ENCODE measurements at regions not wholly inside any gene's neighbourhood (a gene's known extent, or its start where the extent isn't known, plus 50 kb on each side); places are given as distances from the start of the nearest gene placed in this dataset.
"Not testable (repeated sequence)": the region's sequence is repeated elsewhere in the genome, so short reads cannot be mapped to it uniquely, and the experiment has no call there.

DNA sequence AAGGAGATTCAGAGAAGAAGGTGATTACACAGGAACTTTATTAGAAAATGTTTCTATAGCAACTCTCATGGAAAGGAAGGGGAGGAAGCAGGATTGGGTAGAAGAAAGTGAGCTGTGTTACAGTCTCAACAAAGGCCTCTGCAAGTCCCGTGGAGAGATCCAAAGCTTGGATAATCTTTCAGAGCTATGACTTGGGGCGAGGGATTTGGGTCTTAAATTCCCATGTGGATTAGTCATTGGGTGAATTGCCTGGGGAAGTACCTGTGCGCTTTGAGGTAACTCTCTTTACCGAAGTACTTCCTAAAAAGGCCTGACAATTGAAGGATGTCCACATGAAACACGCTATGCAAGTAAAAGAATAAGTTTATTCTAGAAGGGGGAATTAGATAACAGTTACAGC lies 133.8 kb upstream of the ANKRD50 start:
- DNase-seq, result no peak
- Histone ChIP-seq H3K4me1 (ENCODE audit: control insufficient read depth, insufficient read depth, low read length) (no peaks in the 10 kb centered on the region), H3K4me3 (ENCODE audit: low read length) (no peak overlapping the region), H3K36me3 (ENCODE audit: control insufficient read depth, insufficient read depth, low read length) (no peaks in the 10 kb centered on the region), H3K9me3 (ENCODE audit: control insufficient read depth, low read depth, low read length) (no peaks in the 10 kb centered on the region), H3K27me3 (ENCODE audit: control insufficient read depth, insufficient read depth, low read length) (no peaks in the 10 kb centered on the region), H3K27ac (ENCODE audit: low read length) (no peak overlapping the region)
- 50% methylated on average over 1 of the region's 5 CpGs for WGBS (ENCODE audit: insufficient coverage, low lambda C conversion rate)

DNA sequence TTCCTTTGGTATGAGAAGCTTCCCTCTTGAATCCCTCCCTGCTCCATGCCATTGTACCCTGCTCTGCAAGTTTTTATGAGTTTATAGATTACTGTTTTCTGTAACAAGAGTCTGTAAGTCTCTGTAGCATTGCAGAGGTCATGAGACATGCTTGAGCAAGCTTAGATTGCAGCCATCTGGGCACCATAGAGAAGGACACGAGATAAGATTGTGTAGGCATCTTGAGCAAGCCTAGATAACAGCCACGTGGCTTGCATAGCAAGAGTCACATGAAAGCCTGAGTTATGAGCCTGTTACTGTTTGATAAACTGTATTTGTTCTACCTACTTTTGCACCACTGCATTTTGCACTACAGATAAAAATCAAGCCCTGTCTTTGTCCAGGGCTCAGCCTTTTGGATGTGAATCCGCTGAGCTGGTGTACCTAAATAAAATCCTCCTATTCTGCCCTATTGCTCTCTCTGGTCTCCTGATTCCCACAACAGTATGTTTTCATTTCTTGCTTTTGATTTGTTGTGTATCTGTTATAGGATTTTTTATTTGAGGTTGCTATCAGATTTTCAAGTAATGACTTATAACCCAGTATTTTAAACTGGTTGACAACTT lies 127.4 kb upstream of the ANKRD50 start:
- no peak overlapping the region for H3K27ac ChIP-seq (ENCODE audit: low read length)
- no peaks in the 10 kb centered on the region for H3K27me3 ChIP-seq (ENCODE audit: control insufficient read depth, insufficient read depth, low read length)
- peaks cover 5% of the 10 kb centered on the region for H3K9me3 ChIP-seq (ENCODE audit: control insufficient read depth, low read depth, low read length)
- no peaks in the 10 kb centered on the region for H3K36me3 ChIP-seq (ENCODE audit: control insufficient read depth, insufficient read depth, low read length)
- no peaks in the 10 kb centered on the region for H3K4me1 ChIP-seq (ENCODE audit: control insufficient read depth, insufficient read depth, low read length)
- WGBS (ENCODE audit: insufficient coverage, low lambda C conversion rate), result 88% methylated on average over 1 of the region's 3 CpGs
- no peak overlapping the region for H3K4me3 ChIP-seq (ENCODE audit: low read length)
- no peak for DNase-seq

DNA sequence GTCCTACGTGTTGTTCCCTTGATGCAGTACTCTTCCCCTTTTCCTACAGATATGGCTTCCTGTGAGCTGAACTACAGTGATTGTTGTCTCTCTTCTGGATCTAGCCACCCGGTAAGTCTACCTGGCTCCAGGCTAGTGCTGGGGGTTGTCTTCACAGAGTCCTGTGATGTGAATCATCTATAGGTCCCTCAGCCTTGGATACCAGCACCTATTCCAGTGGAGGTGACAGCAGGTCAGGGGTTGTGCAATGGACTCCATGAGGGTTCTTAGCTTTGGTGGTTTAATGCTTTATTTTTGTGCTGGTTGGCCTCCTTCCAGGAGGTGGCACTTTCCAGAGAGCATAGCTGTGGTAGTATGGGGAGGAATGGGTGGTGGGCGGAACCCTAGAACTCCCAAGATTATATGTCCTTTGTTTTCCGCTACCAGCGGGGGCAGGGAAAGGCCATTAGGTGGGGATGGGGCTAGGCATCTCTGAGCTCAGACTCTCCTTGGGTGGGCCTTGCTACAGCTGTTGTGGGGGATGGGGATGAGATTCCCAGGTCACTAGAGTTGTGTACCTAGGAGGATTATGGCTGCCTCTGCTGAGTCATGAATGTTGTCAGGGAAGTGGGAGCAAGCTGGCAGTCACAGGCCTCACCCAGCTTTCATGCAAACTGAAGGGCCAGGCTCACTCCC lies 121.4 kb upstream of the ANKRD50 start:
- no peak overlapping the region for H3K4me3 ChIP-seq (ENCODE audit: low read length)
- H3K27me3 ChIP-seq (ENCODE audit: control insufficient read depth, insufficient read depth, low read length), result no peaks in the 10 kb centered on the region
- no peaks in the 10 kb centered on the region for H3K9me3 ChIP-seq (ENCODE audit: control insufficient read depth, low read depth, low read length)
- H3K4me1 ChIP-seq (ENCODE audit: control insufficient read depth, insufficient read depth, low read length), result no peaks in the 10 kb centered on the region
- H3K36me3 ChIP-seq (ENCODE audit: control insufficient read depth, insufficient read depth, low read length), result no peaks in the 10 kb centered on the region
- no peak for DNase-seq
- no peak overlapping the region for H3K27ac ChIP-seq (ENCODE audit: low read length)
- WGBS (ENCODE audit: insufficient coverage, low lambda C conversion rate), result no CpG with 5 or more reads among the region's 5 CpGs

DNA sequence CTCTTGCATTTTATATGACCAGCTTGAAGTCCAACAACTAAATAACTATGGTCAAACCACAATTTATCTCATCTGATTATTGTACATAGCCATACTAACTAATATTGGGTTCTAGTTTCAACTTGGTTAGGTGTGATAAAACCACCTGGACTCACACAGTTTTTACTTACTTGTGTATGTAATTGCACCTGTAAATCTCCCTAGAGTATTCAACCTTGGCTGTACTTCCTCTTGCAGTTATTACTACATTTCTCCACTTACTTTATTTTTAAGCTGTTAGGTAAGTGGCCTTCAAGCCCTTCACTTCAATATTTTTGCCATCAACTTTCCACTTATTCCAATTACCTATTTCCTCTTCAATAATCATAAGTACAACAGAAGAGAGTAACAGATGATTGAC lies 115.8 kb upstream of the ANKRD50 start:
- no peak overlapping the region for H3K4me3 ChIP-seq (ENCODE audit: low read length)
- no peaks in the 10 kb centered on the region for H3K36me3 ChIP-seq (ENCODE audit: control insufficient read depth, insufficient read depth, low read length)
- no peaks in the 10 kb centered on the region for H3K9me3 ChIP-seq (ENCODE audit: control insufficient read depth, low read depth, low read length)
- no peak for DNase-seq
- no peaks in the 10 kb centered on the region for H3K4me1 ChIP-seq (ENCODE audit: control insufficient read depth, insufficient read depth, low read length)
- no peak overlapping the region for H3K27ac ChIP-seq (ENCODE audit: low read length)
- H3K27me3 ChIP-seq (ENCODE audit: control insufficient read depth, insufficient read depth, low read length), result no peaks in the 10 kb centered on the region

DNA sequence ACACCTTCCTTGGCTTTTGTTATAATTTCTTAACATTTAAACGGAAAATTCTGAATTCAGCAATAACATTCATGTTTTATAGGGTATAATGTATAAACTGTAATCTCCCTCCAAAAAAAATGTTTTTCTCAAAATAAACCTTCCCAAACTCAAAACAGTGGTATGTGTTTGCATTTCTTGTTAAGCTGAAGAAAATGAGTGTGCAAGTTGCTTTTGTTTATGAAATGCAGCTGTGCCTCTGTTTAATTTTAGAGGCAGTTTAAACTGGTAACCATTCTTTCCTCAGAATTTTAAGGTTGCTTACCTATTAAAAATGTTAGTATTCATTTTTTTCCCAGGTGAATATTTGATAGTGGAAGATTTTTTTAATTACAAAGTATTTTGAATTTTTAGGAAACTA lies 105.0 kb upstream of the ANKRD50 start:
- Histone ChIP-seq H3K4me3 (ENCODE audit: low read length) (no peak overlapping the region), H3K9me3 (ENCODE audit: control insufficient read depth, low read depth, low read length) (peaks cover 2% of the 10 kb centered on the region), H3K4me1 (ENCODE audit: control insufficient read depth, insufficient read depth, low read length) (no peaks in the 10 kb centered on the region), H3K36me3 (ENCODE audit: control insufficient read depth, insufficient read depth, low read length) (no peaks in the 10 kb centered on the region), H3K27me3 (ENCODE audit: control insufficient read depth, insufficient read depth, low read length) (no peaks in the 10 kb centered on the region), H3K27ac (ENCODE audit: low read length) (no peak overlapping the region)
- no peak for DNase-seq
- WGBS (ENCODE audit: insufficient coverage, low lambda C conversion rate), result 78% methylated on average over 1 of the region's 1 CpG

- no CpG with 5 or more reads among the region's 6 CpGs for WGBS (ENCODE audit: insufficient coverage, low lambda C conversion rate)
- not testable (repeated sequence) for H3K27me3 ChIP-seq (ENCODE audit: control insufficient read depth, insufficient read depth, low read length); H3K4me3 ChIP-seq (ENCODE audit: low read length); H3K27ac ChIP-seq (ENCODE audit: low read length); H3K9me3 ChIP-seq (ENCODE audit: control insufficient read depth, low read depth, low read length); H3K4me1 ChIP-seq (ENCODE audit: control insufficient read depth, insufficient read depth, low read length); H3K36me3 ChIP-seq (ENCODE audit: control insufficient read depth, insufficient read depth, low read length); DNase-seq
Measured at GRCh38 chr4:124812203-124812602, 99.7 kb upstream of the ANKRD50 start.

GRCh38 chr4:124810827-124811226 lies 98.3 kb upstream of the ANKRD50 start:
- Histone ChIP-seq H3K4me1 (ENCODE audit: control insufficient read depth, insufficient read depth, low read length) (no peaks in the 10 kb centered on the region), H3K9me3 (ENCODE audit: control insufficient read depth, low read depth, low read length) (peaks cover 2% of the 10 kb centered on the region), H3K4me3 (ENCODE audit: low read length) (no peak overlapping the region), H3K27ac (ENCODE audit: low read length) (no peak overlapping the region), H3K36me3 (ENCODE audit: control insufficient read depth, insufficient read depth, low read length) (no peaks in the 10 kb centered on the region), H3K27me3 (ENCODE audit: control insufficient read depth, insufficient read depth, low read length) (no peaks in the 10 kb centered on the region)
- peak in 1 of 2 donors; percentile 11 for DNase-seq

DNA sequence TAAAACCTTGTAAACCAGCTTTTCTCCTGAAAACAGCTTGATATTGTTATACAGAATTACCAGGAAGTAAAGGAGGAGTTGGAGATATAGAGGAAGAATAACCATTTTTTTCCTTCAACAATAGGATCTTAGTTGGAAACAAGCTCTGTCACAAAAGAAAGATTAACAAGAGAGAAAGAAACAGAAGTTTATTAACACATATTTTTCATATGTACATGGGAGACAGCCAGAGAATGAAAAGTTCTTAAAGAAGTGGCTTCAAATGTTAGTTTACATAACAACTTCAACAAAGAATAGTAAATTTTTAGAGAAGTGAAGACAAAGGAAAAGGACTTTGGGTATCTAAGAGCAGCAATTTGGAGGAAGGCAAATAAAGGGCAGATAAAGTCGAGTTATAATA lies 94.9 kb upstream of the ANKRD50 start:
- Histone ChIP-seq H3K36me3 (ENCODE audit: control insufficient read depth, insufficient read depth, low read length) (no peaks in the 10 kb centered on the region), H3K9me3 (ENCODE audit: control insufficient read depth, low read depth, low read length) (no peaks in the 10 kb centered on the region), H3K27me3 (ENCODE audit: control insufficient read depth, insufficient read depth, low read length) (no peaks in the 10 kb centered on the region), H3K4me3 (ENCODE audit: low read length) (no peak overlapping the region), H3K27ac (ENCODE audit: low read length) (no peak overlapping the region), H3K4me1 (ENCODE audit: control insufficient read depth, insufficient read depth, low read length) (no peaks in the 10 kb centered on the region)
- WGBS (ENCODE audit: insufficient coverage, low lambda C conversion rate), result no CpG with 5 or more reads among the region's 1 CpG
- DNase-seq, result no peak

DNA sequence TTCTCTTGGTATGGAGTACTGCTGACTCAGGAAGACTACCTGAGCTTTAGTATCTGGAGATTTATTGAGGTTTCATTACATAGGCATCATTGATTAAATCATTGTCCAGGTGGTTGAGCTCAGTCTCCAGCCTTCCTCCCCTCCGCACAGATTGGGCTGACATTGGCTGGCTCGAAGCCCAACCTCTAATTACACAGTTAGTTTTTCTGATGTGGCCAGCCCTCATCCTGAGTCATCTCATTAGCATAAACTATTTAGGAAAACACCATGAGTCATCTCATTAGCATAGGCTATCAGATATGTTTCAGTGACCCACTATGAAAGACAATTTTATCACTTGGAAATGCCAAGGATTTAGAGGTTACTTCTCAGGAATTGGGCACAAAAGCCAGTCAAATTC lies 93.9 kb upstream of the ANKRD50 start:
- Histone ChIP-seq H3K4me3 (ENCODE audit: low read length) (no peak overlapping the region), H3K27me3 (ENCODE audit: control insufficient read depth, insufficient read depth, low read length) (no peaks in the 10 kb centered on the region), H3K9me3 (ENCODE audit: control insufficient read depth, low read depth, low read length) (no peaks in the 10 kb centered on the region), H3K4me1 (ENCODE audit: control insufficient read depth, insufficient read depth, low read length) (no peaks in the 10 kb centered on the region), H3K27ac (ENCODE audit: low read length) (no peak overlapping the region), H3K36me3 (ENCODE audit: control insufficient read depth, insufficient read depth, low read length) (no peaks in the 10 kb centered on the region)
- no CpG with 5 or more reads among the region's 2 CpGs for WGBS (ENCODE audit: insufficient coverage, low lambda C conversion rate)
- DNase-seq, result no peak

- Histone ChIP-seq H3K36me3 (ENCODE audit: control insufficient read depth, insufficient read depth, low read length) (no peaks in the 10 kb centered on the region), H3K4me1 (ENCODE audit: control insufficient read depth, insufficient read depth, low read length) (no peaks in the 10 kb centered on the region), H3K27ac (ENCODE audit: low read length) (no peak overlapping the region), H3K4me3 (ENCODE audit: low read length) (no peak overlapping the region), H3K9me3 (ENCODE audit: control insufficient read depth, low read depth, low read length) (no peaks in the 10 kb centered on the region), H3K27me3 (ENCODE audit: control insufficient read depth, insufficient read depth, low read length) (no peaks in the 10 kb centered on the region)
- no peak for DNase-seq
Measured at GRCh38 chr4:124804584-124804983, 92.1 kb upstream of the ANKRD50 start.

GRCh38 chr4:124804041-124804440 lies 91.5 kb upstream of the ANKRD50 start:
- Histone ChIP-seq H3K4me1 (ENCODE audit: control insufficient read depth, insufficient read depth, low read length) (no peaks in the 10 kb centered on the region), H3K36me3 (ENCODE audit: control insufficient read depth, insufficient read depth, low read length) (no peaks in the 10 kb centered on the region), H3K27ac (ENCODE audit: low read length) (no peak overlapping the region), H3K27me3 (ENCODE audit: control insufficient read depth, insufficient read depth, low read length) (no peaks in the 10 kb centered on the region), H3K4me3 (ENCODE audit: low read length) (no peak overlapping the region), H3K9me3 (ENCODE audit: control insufficient read depth, low read depth, low read length) (no peaks in the 10 kb centered on the region)
- no peak for DNase-seq
- no CpG with 5 or more reads among the region's 4 CpGs for WGBS (ENCODE audit: insufficient coverage, low lambda C conversion rate)

Measured in large intestine (tissue), 3 donors.